ENCODE measurements at regions not wholly inside any gene's neighbourhood (a gene's known extent, or its start where the extent isn't known, plus 50 kb on each side); places are given as distances from the start of the nearest gene placed in this dataset.

- TF ChIP-seq CTCF (IDR thresholded peaks at IDR 0.05) (no peak), POLR2A (IDR thresholded peaks at IDR 0.05) (no peak)
Measured at GRCh38 chr5:126373375-126374108, 49.7 kb upstream of the GRAMD2B start.
